Mucosa of descending colon (tissue), 3 donors: ENCODE measurements at regions not wholly inside any gene's neighbourhood (a gene's known extent, or its start where the extent isn't known, plus 50 kb on each side); places are given as distances from the start of the nearest gene placed in this dataset.

Experiments used
- ATAC-seq: fragments of 200-7000 bp; cut with Tn5 transposase; one replicate; pipeline ENCODE4 v1.9.1; 2020; ENCODE audit warnings: mild to moderate bottlenecking, moderate library complexity
- DNase-seq, 3 donors: peaks; one replicate each; pipeline ENCODE4 v3.0.0-alpha.2; 2020
- H3K36me3 ChIP-seq: fragments of 200-600 bp; one replicate; pipeline ENCODE4 v1.8.0; 2021; ENCODE audit warnings: low read depth, mild to moderate bottlenecking
- H3K4me1 ChIP-seq: fragments of 200-600 bp; one replicate; pipeline ENCODE4 v1.8.0; 2021; ENCODE audit warnings: low read depth, mild to moderate bottlenecking
- H3K4me3 ChIP-seq: fragments of 200-600 bp; one replicate; pipeline ENCODE4 v1.8.0; 2021; ENCODE audit warnings: mild to moderate bottlenecking
- H3K9me3 ChIP-seq: fragments of 200-600 bp; one replicate; pipeline ENCODE4 v1.8.0; 2021; ENCODE audit warnings: mild to moderate bottlenecking
- CTCF ChIP-seq: fragments of 200-600 bp; IDR thresholded peaks from one replicate; pipeline ENCODE4 v1.8.0; 2022; ENCODE audit warnings: antibody characterized with exemption, mild to moderate bottlenecking
- intact Hi-C, 2 donors: fragments of 100-400 bp; cut with DNase I in 1 of 2; cut with micrococcal nuclease in 1 of 2; formaldehyde crosslinking; loops; one replicate each; pipeline versions ENCODE4 v1.11.0 to v1.11.1; 2022; cut with DNase I, micrococcal nuclease
- donor health status: DM: no; HTN: no; CAD: no; lungs with moderate emphysema.
- donor health status: DM: no; HTN: no; CAD: no.
- donor health status: DM: no; HTN: yes; CAD: no.

GRCh38 chr4:26099967-26100366 lies 185.9 kb downstream of the SMIM20 start:
- TF ChIP-seq CTCF = no peak
- no peaks in the 10 kb centered on the region for H3K4me1 ChIP-seq
- intact Hi-C loops = no loop called here
- no peak for DNase-seq
- ATAC-seq = no peak
- H3K9me3 ChIP-seq = no peaks in the 10 kb centered on the region
- no peaks in the 10 kb centered on the region for H3K36me3 ChIP-seq
- H3K4me3 ChIP-seq = no peak overlapping the region

DNA sequence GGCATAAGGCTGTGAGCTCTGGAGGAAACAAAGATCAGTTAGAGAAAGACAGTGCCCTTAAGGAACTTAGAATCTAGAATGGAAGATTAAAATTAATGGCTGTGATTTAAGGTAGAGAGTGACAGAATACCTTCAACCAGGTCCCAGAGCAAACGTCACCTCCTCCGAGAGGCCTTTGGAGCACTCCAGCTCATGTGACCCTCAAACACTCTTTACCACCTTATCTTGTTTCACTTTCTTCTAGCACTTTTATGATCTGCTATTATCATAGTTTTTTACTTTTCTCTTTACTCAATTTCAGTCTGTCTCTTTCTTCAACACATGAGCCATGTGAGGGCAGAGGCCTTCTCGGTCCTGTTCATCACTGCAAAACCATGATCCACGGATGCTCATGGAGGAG lies 187.0 kb downstream of the SMIM20 start:
- DNase-seq (no peak), ATAC-seq (no peak)
- Histone ChIP-seq H3K4me1 (no peaks in the 10 kb centered on the region), H3K36me3 (no peaks in the 10 kb centered on the region), H3K9me3 (no peaks in the 10 kb centered on the region), H3K4me3 (no peak overlapping the region)
- no peak for TF ChIP-seq CTCF
- intact Hi-C loops = no loop called here

DNA sequence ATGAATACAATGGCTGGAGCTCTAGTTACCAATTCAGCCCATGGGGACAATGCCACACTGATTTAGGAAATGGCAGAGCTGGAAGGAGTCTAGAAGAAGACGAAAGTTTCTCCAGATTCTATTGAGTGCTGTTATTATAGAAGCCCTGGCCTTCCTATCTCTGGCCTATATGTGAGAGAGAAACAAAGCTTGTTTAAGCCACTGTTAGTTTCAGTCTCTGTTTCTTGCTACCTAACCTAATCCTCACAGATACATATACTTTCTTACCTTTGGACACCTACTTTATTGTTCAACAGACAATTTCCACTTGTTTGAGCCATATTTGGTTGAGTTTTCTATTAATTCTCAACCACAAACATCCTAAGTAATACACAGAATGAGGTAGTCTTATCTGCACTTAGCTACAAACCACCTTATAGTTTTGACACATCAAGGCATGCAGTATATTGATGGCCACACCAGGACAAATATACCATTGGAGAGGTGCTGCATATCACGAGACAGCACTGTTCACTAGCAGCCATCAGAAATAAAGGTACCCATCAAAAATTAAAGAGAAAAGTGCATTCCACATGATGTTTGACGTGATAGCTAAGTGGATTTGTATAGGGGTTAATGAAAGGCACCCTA lies 190.2 kb downstream of the SMIM20 start:
- H3K36me3 ChIP-seq = no peaks in the 10 kb centered on the region
- H3K4me1 ChIP-seq = no peaks in the 10 kb centered on the region
- no peak for TF ChIP-seq CTCF
- ATAC-seq = no peak
- no peak overlapping the region for H3K4me3 ChIP-seq
- DNase-seq = no peak
- intact Hi-C loops = no loop called here
- no peaks in the 10 kb centered on the region for H3K9me3 ChIP-seq

GRCh38 chr4:26105337-26105736 lies 191.3 kb downstream of the SMIM20 start:
- intact Hi-C loops = no loop called here
- Histone ChIP-seq H3K36me3 (no peaks in the 10 kb centered on the region), H3K4me1 (no peaks in the 10 kb centered on the region), H3K9me3 (no peaks in the 10 kb centered on the region), H3K4me3 (no peak overlapping the region)
- no peak for ATAC-seq
- DNase-seq = no peak
- TF ChIP-seq CTCF = no peak

DNA sequence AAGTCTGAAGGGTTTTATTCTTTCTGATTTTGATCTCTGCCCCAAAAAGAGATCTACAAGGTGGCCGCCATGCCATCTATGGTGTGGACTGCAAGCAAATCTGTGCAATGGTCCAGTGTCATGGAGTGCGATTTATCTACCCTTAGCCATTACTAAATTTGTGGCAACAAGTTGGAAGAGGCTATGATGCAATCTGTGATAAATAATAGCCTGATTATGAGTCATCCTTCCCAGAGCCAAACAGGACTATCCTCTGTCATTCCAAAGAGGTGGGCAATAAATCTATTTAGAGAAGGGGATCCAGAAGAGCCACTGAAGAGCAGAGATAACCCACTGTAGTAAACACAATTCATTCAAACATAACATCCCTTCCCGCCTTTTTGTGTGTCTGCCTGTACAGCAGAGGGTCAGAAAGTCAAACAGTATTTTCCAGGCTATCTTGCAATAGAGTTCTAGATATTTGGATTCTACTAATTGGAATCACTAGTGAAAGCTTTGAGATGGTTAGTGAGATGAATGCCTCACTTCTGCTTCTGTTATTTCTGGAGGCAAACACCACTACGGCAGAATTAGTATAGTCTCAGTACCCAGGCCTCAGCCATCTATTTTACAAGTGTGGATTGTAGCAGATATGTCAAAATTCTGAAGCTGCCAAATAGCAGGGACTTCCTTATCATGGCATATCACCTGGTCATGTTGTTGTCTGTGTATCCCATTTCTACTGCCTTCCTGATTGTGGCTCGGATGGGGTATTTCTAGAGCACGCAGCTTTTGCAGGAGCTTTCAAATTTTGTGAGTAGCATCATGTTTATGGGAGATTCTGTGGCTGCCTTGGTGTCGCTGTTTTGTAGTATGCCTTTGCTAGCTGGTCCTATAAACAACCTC lies 192.0 kb downstream of the SMIM20 start:
- no peak overlapping the region for H3K4me3 ChIP-seq
- no peaks in the 10 kb centered on the region for H3K9me3 ChIP-seq
- H3K36me3 ChIP-seq = no peaks in the 10 kb centered on the region
- DNase-seq (no peak), ATAC-seq (peak; percentile 32)
- no peak for TF ChIP-seq CTCF
- intact Hi-C loops = no loop called here
- no peaks in the 10 kb centered on the region for H3K4me1 ChIP-seq
